Activated naive CD4-positive, alpha-beta T cell treated with anti-CD3 and anti-CD28 coated beads, Interleukin-2, amount 50 U/mL, for 16 hours (primary cell): ENCODE measurements at regions not wholly inside any gene's neighbourhood (a gene's known extent, or its start where the extent isn't known, plus 50 kb on each side); places are given as distances from the start of the nearest gene placed in this dataset.
"Not testable (repeated sequence)": the region's sequence is repeated elsewhere in the genome, so short reads cannot be mapped to it uniquely, and the experiment has no call there.

Experiments
- DNase-seq: peaks from one replicate; pipeline ENCODE4 v3.0.0-alpha.2; 2020

- no peak for DNase-seq
These were observed 501.0 kb downstream of the SETD4 start for GRCh38 chr21:35559128-35559828.

GRCh38 chr21:35556536-35556935 lies 503.8 kb downstream of the SETD4 start:
- no peak for DNase-seq

GRCh38 chr21:35552483-35552882 lies 503.4 kb upstream of the RUNX1 start:
- not testable (repeated sequence) for DNase-seq

GRCh38 chr21:35548904-35549615 lies 500.0 kb upstream of the RUNX1 start:
- no peak for DNase-seq

GRCh38 chr21:35547946-35548774 lies 499.1 kb upstream of the RUNX1 start:
- DNase-seq, result no peak

- no peak for DNase-seq
These were observed 494.6 kb upstream of the RUNX1 start for GRCh38 chr21:35543746-35544145.

- DNase-seq, result no peak
These were observed 492.0 kb upstream of the RUNX1 start for GRCh38 chr21:35540950-35541638.

GRCh38 chr21:35538386-35538785 lies 489.3 kb upstream of the RUNX1 start:
- DNase-seq, result no peak

- no peak for DNase-seq
These were observed 488.5 kb upstream of the RUNX1 start for GRCh38 chr21:35537604-35538003.

GRCh38 chr21:35533893-35534292 lies 484.8 kb upstream of the RUNX1 start:
- DNase-seq, result no peak

- no peak for DNase-seq
These were observed 481.7 kb upstream of the RUNX1 start for GRCh38 chr21:35530766-35531165.

- no peak for DNase-seq
These were observed 480.2 kb upstream of the RUNX1 start for GRCh38 chr21:35529171-35529863.

- DNase-seq, result peak; percentile 47
These were observed 479.3 kb upstream of the RUNX1 start for GRCh38 chr21:35528116-35529042.

GRCh38 chr21:35527358-35527757 lies 478.3 kb upstream of the RUNX1 start:
- no peak for DNase-seq

GRCh38 chr21:35525443-35525842 lies 476.3 kb upstream of the RUNX1 start:
- no peak for DNase-seq

- no peak for DNase-seq
These were observed 472.9 kb upstream of the RUNX1 start for GRCh38 chr21:35521852-35522505.

GRCh38 chr21:35521293-35521692 lies 472.2 kb upstream of the RUNX1 start:
- DNase-seq, result no peak

- DNase-seq, result no peak
These were observed 471.8 kb upstream of the RUNX1 start for GRCh38 chr21:35520856-35521255.

- DNase-seq, result no peak
These were observed 471.2 kb upstream of the RUNX1 start for GRCh38 chr21:35520302-35520701.

GRCh38 chr21:35517865-35518264 lies 468.8 kb upstream of the RUNX1 start:
- DNase-seq, result no peak

- DNase-seq, result not testable (repeated sequence)
These were observed 467.2 kb upstream of the RUNX1 start for GRCh38 chr21:35516292-35516691.
